DMS53 (cell line): ENCODE measurements at regions not wholly inside any gene's neighbourhood (a gene's known extent, or its start where the extent isn't known, plus 50 kb on each side); places are given as distances from the start of the nearest gene placed in this dataset.
"Not testable (repeated sequence)": the region's sequence is repeated elsewhere in the genome, so short reads cannot be mapped to it uniquely, and the experiment has no call there.

Experiments used
- DNase-seq: peaks from one replicate; lab custom pipeline; 2025; lab: John Stamatoyannopoulos, UW

DNA sequence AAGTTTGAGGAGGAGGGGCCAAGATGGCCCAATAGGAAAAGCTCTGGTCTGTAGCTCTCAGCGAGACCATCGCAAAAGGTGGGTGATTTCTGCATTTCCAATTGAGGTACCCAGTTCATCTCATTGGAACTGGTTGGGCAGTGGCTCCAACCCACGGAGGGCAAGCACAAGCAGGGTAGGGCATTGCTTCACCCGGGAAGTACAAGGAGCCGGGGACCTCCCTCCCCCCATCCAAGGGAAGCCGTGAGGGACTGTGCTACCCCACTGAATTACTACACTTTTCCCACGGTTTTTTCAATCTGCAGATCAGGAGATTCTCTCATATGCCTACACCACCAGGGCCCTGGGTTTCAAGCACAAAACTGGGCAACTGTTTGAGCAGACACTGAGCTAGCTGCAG lies 58.0 kb upstream of the EFCAB3 start:
- DNase-seq, result no peak

DNA sequence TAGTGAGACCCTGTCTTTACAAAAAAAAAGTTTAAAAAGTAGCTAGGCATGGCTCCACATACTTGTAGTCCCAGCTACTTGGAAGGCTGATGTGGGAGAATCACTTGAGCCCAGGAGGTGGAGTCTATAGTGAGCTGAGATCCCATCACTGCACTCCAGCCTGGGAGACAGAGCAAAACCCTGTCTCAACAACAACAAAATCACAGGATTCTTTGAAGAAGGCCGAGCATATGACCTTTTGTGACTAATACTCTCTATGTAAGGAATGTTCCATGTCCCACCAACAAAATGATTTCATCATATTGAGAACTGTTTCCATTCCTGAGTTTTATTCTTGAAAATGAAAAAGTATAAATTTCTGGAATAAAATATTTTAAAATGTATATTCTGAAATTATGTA lies 58.9 kb upstream of the EFCAB3 start:
- DNase-seq, result no peak

DNA sequence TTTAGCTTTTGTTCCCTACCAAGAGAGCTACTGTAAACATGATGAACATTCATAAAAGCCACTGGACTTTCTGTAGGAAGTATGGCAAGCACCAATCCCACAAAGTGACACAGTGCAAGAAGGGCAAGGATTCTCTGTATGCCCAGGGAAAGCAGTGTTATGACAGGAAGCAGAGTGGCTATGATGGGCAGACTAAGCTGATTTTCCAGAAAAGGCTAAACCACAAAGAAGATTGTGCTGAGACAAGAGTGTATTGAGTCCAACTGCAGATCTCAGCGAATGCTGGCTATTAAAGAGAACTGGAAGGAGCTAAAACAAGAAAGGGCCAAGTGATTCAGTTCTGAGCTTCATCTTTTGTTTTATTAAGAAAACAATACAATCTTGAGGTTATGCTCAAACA lies 60.5 kb upstream of the EFCAB3 start:
- no peak for DNase-seq

DNA sequence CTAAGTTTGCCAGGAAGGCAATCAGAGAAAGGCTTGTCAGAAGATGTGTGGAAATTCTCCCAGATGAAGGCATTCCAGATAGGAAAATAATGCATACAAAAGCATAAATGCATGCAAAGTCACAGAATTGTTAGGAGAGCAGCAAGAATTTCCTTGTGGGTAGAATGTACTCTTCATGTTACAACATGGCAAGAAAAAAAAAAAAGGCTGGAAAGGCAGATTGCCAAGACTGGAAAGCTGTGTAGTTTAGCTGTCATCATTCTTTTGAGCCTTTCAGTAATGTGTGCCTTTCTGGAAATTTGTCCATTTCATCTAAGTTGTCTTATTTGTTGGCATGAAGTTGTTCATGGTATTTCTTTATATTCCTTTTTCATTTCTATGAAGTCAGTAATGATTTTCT lies 71.0 kb upstream of the EFCAB3 start:
- DNase-seq, result no peak

DNA sequence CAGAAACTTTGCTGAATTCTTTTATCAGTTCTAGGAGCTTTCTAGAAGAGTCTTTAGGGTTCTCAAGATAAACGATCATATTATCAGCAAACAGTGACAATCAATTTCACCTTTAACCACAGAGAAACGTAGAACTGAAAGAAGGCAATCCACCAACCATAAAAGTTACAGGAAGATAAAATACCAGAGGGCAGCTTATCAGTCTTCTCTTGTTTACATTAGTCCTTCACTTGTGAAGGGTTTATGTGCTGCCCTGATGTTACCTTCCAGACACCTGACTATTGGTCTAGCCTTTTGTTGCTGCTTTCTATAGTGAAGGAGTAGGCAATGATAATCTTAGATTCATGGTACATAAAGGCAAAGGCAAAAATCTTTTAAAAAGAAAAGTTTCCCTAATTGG lies 73.2 kb upstream of the EFCAB3 start:
- peak; percentile 7 for DNase-seq

DNA sequence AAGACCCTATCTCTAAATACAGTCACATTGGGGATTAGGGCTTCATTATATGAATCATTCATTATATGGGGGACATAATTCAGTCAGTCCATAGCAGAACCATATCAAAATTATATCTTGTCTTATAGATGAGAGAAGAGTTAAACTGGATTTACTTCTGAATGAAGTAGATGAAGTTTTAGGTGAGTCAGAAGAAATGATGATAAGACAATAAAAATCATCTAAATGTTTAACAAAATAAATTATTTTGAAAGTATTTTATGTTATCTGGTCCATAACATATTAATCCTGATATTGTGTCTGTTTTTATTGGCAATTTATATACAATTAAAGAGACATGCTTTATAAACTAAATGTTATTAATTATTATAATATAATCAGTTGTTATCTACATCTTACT lies 76.9 kb upstream of the EFCAB3 start:
- DNase-seq, result no peak

DNA sequence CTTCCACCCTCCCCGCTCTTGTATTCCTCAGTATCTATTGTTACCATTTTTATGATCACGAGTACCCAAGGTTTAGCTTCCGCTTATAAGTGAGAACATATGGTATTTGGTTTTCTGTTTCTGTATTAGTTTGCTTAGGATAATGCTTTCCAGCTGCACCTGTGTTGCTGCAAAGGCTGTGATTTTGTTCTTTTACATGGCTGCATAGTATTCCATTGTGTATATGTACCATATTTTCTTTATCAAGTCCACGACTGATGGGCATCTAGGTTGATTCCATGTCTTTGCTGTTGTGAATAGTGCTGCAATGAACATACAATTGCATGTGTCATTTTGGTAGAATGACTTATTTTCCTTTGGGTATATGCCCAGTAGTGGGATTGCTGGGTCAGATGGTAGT lies 79.7 kb upstream of the EFCAB3 start:
- DNase-seq, result no peak

DNA sequence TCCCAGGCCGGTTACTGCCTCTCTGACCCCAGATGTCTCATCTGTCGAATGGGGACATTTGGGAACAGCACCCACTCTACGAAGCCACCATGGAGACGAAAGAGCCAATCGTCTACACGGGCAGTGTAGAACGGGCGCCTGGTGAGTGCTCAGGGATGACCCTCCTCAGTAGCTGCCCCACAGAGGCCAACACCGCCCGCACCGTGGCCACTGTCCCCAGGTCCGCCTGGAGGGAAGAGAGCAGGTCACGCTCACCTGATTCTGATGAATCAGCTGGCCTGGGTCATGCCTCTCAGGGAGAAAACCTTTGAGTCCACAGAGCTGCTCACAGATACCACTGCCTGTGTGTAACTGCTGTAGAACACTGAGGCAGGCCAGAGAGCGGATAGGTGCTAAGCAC lies 105.1 kb upstream of the EFCAB3 start:
- not testable (repeated sequence) for DNase-seq

DNA sequence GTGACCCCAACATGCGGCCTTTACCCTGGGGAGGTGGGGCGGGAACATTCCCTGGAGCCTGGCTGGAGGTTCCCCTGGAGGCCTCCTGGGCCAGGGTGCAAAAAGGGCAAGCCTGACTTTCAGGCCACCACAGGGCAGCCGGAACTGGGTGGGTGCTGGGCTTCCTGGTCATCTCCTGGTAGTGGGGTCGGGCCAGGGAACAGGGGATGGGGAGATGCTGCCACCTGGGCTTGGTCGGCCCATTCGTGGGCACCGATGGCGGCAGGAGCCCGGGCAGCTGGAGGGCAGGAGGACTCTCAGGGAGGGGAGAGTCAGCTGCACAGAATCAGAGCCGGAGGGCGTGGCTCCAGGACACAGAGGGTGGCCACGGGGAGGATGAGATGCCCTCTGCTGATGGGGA lies 112.0 kb upstream of the EFCAB3 start:
- not testable (repeated sequence) for DNase-seq

DNA sequence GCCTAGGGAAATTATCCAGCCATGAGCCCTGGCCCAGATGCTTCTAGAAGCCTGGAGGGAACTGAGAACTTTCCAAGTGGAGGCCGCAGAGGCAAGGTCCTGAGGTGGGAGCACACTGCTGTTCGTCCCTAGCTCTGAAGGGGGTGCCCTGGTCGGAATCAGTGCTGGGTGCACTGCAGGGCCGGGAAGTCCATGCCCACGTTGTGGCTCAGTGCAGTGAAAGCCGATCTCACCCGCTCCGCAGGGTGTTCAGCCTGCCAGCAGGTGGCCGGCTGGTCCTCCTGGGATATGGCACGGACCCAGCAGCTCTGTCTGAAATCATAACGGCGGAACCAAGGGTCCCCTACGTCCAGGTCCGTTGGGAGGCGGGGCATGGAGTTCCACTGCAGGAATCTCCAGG lies 115.4 kb upstream of the EFCAB3 start:
- not testable (repeated sequence) for DNase-seq

DNA sequence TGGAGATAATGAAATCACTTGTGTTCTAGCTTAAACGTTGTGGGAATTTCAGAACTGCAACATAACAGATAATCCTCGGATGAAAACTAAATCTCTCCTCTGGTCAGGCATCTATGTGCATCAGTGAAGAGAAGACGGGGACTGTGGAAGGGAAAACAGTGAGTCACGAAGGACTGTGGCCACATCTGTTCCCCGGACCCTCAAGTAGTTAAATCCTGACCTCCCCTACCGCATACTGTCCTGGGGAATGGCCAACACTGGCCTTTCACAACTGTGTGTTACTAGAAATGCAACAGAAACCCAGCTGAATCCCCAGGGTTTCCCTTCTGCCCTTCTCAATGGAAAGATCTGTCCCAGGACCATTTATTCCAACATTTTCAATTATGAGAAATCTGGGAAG lies 124.6 kb upstream of the EFCAB3 start:
- not testable (repeated sequence) for DNase-seq

DNA sequence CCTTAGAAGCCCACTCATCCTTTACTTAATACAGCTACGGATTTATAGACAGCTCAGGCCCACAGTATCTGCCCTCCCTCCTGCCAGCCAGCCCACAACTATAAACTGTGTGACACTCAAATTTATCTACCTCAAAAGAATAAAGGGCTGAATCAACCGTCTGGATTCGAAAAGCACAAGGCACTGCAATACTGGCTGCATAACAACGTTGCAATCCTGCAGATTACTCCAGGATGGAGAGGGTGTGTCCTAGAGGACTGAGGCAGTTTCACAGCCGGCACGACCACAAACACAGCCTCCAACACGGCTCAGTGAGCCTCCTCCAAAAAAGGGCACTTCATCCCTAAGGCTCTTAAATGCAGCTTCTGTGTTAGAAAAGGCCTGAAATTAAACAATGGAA lies 138.3 kb upstream of the EFCAB3 start:
- not testable (repeated sequence) for DNase-seq

DNA sequence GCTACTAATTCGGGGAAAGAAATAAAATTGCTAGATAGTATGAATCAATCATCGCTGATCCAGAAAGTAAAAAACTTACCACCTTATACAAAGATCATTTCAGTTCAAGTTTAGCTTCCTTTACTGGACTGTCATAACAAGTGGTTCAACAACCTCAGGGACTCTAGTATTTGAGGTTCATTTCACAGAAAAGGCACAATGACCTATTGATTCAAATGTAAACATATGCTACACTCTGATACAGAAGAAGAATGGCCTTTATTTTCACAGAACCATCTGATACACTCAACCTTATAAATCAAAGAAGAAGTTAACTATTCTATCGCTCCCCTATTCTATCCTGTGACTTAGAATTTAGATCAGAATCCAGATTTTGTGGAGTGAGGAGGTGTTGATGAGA lies 140.8 kb upstream of the EFCAB3 start:
- peak; percentile 28 for DNase-seq

DNA sequence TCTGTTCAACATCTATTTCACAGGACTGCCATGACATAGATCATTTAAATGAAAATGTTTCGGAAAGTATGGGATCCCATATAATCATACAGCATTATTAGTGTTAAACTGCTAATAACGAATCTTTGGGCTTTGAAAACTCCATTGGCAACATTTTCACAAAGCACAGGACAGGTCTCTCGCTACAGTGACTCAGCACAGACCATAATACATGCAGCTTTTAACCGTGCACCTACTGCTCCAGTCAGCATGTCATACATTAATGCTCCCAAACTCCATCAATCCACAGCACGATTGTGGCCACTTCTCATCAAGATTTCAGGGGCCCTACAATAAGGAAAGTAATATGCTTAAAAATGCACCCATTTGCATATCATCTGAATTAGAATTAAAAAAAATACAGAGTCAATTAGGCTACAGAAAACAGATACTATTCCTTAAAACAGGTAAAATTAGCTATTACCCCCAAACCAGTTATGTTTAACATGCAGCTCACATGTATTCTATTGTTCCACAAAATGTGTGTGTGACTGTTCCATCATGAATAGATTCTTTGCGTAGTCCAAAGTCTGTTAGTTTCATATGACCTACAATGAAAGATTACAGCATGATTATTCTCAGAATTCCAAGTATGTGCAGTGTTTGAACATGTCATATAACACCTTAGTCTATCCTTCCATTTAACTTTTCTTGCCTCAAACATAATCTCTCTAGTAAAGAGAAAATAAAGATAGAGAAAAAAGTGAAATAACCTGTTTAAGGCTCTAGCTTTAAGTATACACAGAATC lies 141.6 kb upstream of the EFCAB3 start:
- DNase-seq, result peak; percentile 3

DNA sequence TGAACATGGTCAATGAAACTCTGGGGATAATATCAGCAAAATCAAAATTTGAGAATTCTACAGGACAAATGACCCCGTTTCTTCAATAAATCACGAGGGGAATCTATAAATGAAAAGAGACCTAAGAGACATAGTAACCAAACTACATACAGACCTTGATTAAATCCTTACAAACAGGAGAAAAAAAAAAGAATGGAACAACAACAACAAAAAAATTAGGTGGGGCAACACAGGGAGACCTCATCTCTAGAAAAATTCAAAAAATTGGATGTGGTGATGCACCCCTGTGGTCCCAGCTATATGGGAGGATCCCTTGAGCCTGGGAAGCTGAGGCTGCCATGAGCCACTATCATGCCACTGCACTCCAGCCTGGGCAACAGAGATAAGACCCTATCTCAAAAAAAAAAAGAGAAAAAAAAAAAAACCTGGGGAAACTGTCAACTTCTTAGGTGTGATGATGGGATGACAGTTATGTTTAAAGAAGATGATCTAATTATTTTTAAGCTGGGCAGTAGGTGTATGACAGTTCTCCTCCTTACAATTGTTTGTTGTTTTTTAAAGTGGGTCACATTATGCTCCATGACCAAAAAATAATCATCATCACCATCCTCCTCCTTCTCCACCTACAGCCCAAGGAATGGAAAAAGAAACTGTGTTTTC lies 146.4 kb upstream of the EFCAB3 start:
- DNase-seq, result not testable (repeated sequence)

DNA sequence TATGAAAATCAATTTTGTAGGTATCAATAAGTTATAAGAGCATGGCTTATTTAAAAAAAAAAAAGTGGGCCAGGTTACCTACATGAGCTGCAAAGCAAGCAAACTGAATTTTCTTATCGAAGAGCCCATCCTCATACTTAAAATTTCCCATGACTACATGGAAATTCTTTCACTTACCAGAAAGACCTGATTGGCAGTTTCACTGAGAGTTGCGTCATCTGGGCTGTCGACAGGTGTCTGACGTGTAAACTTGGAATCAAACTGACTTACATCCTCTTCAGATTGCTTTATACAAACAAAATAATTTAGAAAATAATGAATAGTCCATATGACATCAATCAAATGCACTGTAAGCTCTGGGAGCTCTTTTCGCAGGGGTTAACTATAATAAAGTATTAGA lies 149.1 kb upstream of the EFCAB3 start:
- DNase-seq, result not testable (repeated sequence)

DNA sequence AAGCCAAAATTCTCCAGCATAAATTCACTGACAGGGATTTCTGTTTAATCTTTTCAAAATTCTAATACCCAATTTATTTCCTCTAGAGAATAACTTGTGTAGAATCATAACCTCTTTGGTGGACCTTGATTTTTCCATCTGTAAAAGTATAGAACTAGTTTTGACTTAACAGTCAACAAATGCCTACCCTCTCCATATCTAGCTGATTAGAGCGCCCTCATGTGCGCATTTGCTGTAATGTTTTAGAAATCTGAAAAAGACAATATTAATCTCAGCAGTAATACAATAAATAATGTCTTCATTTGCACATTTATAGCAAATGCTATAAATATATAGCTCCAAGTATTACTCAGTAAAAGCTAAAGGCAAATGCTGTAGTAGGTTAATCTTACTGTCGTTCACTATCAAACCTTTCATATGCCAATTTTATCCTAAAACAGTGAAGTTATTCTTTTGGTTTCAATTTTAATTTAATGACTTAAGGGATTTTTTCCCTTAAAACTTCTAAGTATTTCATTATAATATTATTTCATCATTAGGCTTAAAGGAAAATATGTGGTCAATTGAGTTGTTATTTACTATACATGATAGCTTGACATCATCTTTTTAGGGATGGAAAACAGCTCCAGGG lies 153.6 kb upstream of the EFCAB3 start:
- peak; percentile 17 for DNase-seq

DNA sequence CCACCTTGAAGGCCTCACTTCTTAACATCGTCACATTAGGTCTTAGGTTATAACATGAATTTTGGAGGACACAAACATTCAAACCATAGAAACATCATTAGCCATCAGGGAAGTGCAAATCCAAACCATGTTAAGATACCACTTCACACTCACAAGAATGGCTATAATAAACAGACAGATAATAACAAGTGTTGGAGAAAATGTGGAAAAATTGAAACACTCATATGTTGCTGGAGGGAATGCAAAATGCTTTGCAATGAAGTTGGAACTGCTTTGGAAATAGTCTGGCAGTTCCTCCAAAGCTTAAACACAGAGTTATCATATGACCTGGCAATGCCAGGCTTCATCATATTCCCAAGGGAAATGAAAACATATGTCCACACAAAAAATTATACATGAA lies 156.8 kb upstream of the EFCAB3 start:
- not testable (repeated sequence) for DNase-seq

DNA sequence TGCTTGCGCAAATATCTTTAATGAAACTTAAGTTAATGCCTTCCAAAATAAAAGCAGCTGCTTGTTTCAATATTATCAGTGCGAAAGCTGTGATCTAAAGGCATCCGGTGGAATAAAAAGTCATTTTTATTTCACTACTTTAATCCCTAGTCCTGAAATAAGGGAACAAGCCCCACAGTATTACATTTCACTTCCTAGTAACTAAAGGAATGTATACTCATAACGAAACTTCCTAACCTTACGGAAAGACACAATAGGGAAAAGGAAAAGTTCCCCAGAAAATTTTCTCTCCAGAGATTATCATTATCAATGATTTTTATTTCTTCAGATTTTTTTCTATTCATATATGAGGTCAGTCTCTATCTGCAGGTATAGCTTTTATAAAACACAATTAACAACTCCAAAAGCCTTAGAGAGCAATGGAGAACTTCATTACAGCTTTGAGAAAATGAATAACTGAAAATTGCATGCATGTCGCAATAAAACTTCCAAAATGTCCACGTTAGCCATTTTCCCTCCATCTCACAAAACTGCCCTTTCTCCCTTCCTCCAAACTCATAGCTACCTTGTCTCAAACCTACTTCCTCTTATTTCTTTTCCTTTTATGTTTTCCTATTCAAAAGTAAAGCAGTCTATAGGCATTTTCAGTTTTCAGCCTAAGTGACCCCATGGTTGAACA lies 154.3 kb upstream of the MED13 start:
- no peak for DNase-seq

DNA sequence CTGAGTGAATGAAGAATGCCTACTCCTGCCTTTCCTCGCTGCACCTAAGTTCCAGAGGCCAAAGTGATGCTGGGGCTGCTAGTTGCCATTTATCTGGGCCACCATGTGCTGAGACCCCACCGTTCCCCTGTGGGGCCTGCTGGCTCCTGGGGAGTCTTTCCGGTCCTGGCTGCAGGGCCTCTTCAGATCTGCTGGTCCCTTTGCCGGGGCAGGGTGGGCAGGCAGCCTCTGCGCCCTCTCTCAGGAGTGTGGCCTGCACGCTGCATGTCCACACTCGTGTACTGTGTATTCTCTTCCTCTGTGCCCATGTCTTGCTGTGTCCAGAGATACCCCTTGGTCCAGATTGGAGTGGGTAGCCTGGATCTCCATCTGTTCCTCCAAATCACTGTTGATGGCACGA lies 151.8 kb upstream of the MED13 start:
- no peak for DNase-seq

DNA sequence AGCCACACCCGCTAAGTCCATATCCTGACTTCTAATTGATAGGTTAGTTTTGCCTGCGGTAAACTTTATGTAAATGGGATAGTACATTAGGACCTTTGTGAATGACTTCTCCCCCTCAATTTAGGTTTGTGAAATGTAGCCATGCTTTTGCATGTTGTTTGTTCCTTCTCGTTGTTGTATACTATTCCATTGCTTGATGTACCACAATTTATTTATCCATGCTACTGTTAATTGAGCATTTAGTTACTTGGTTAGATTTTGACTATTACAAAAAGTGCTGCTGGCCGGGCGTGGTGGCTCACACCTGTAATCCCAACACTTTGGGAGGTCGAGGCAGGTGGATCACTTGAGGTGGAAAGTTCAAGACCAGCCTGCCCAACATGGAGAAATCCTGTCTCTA lies 150.8 kb upstream of the MED13 start:
- DNase-seq, result not testable (repeated sequence)

DNA sequence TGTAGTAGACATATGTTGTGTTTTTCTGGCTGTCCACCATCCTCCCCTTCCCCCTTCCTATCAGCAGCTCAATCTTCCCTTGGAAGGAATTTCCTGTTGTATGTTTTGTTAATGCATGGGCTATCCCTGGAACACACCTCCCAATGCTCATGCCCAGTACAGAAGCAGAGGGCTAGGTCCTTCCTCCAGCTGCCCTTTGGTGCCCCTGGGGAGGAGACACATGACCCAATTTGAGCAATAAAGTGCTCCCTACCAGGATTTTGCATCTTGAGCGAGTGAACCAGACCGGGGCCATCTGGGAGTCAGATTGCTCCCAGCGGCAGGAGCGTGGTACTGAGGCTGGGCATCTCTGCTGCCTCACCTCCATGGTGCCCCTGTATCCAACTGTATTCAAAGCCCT lies 141.5 kb upstream of the MED13 start:
- DNase-seq, result no peak

DNA sequence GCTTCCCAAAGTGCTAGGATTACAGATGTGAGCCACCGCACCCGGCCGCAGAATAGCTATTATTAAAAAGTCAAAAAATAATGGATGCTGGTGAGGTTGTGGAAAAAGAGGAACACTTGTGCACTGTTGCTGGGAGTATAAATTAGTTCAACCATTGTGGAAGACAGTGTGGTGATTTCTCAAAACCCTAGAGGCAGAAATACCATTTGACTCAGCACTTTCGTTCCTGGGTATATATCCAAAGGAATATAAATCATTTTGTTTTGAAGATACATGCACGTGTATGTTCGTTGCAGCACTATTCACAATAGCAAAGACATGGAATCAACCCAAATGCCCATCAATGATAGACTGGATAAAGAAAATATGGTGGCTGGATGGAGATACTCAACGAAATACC lies 132.1 kb upstream of the MED13 start:
- DNase-seq, result not testable (repeated sequence)
